Hepatocyte (in vitro differentiated cells): ENCODE measurements at regions not wholly inside any gene's neighbourhood (a gene's known extent, or its start where the extent isn't known, plus 50 kb on each side); places are given as distances from the start of the nearest gene placed in this dataset.
"Not testable (repeated sequence)": the region's sequence is repeated elsewhere in the genome, so short reads cannot be mapped to it uniquely, and the experiment has no call there.

Experiments used
- DNase-seq: peaks from one replicate; pipeline ENCODE4 v3.0.0-alpha.2; 2016; ENCODE audit warnings: low spot score
- H2AFZ ChIP-seq: fragments of 200-600 bp; sonication (generic); 2 replicates; pipeline ENCODE4 v1.6.0; 2016; ENCODE audit warnings: antibody characterized with exemption, mild to moderate bottlenecking
- H3K27ac ChIP-seq: fragments of 200-600 bp; sonication (generic); 2 replicates; pipeline ENCODE4 v1.5.1; 2016; ENCODE audit warnings: mild to moderate bottlenecking
- H3K27me3 ChIP-seq: fragments of 200-600 bp; sonication (generic); 2 replicates; pipeline ENCODE4 v1.6.1; 2016
- H3K36me3 ChIP-seq: fragments of 200-600 bp; sonication (generic); replicated peaks from 2 replicates; pipeline ENCODE4 v1.5.1; 2016; ENCODE audit warnings: low read depth; ENCODE audit not compliant: insufficient read depth
- H3K4me1 ChIP-seq: fragments of 200-600 bp; sonication (generic); 2 replicates; pipeline ENCODE4 v1.5.1; 2016; ENCODE audit warnings: mild to moderate bottlenecking, moderate library complexity; ENCODE audit not compliant: insufficient read depth
- H3K4me2 ChIP-seq: fragments of 200-600 bp; sonication (generic); 2 replicates; pipeline ENCODE4 v1.6.0; 2016
- H3K4me3 ChIP-seq: fragments of 200-600 bp; sonication (generic); 2 replicates; pipeline ENCODE4 v1.5.1; 2016; ENCODE audit warnings: mild to moderate bottlenecking
- H3K79me2 ChIP-seq: fragments of 200-600 bp; sonication (generic); 2 replicates; pipeline ENCODE4 v1.6.0; 2017; ENCODE audit warnings: mild to moderate bottlenecking
- H3K9me2 ChIP-seq: fragments of 200-600 bp; sonication (generic); replicated peaks from 2 replicates; pipeline ENCODE4 v1.6.0; 2017; ENCODE audit warnings: mild to moderate bottlenecking; ENCODE audit not compliant: insufficient read depth
- H3K9me3 ChIP-seq: fragments of 200-600 bp; sonication (generic); 2 replicates; pipeline ENCODE4 v1.5.1; 2016; ENCODE audit warnings: low read depth, mild to moderate bottlenecking
- H4K20me1 ChIP-seq: fragments of 200-600 bp; sonication (generic); 2 replicates; pipeline ENCODE4 v1.6.0; 2016; ENCODE audit warnings: mild to moderate bottlenecking; ENCODE audit not compliant: insufficient read depth, poor library complexity, severe bottlenecking
- EZH2 ChIP-seq: fragments of 200-600 bp; sonication (generic); IDR thresholded peaks from 2 replicates; pipeline ENCODE4 v1.6.1; 2016; ENCODE audit warnings: antibody characterized with exemption, mild to moderate bottlenecking, borderline replicate concordance
- EZH2phosphoT487 ChIP-seq: fragments of 200-600 bp; sonication (generic); IDR thresholded peaks from one replicate; pipeline ENCODE4 v1.6.1; 2018; ENCODE audit warnings: antibody characterized with exemption, mild to moderate bottlenecking, low read depth, moderate library complexity; ENCODE audit not compliant: unreplicated experiment, severe bottlenecking
- WGBS: methylation state at CpG from one replicate; pipeline ENCODE4 v1.1.6; 2016; ENCODE audit warnings: low lambda C conversion rate; ENCODE audit errors: missing lambda C conversion rate; 5-methylcytosine and 5-hydroxymethylcytosine counted together
- TF ChIP-seq, protein P1 (sequence below): fragments of 200-600 bp; sonication (generic); IDR thresholded peaks from 2 replicates; pipeline ENCODE4 v1.5.1; 2016; ENCODE audit warnings: antibody characterized with exemption, mild to moderate bottlenecking; ENCODE audit not compliant: poor library complexity

DNA sequence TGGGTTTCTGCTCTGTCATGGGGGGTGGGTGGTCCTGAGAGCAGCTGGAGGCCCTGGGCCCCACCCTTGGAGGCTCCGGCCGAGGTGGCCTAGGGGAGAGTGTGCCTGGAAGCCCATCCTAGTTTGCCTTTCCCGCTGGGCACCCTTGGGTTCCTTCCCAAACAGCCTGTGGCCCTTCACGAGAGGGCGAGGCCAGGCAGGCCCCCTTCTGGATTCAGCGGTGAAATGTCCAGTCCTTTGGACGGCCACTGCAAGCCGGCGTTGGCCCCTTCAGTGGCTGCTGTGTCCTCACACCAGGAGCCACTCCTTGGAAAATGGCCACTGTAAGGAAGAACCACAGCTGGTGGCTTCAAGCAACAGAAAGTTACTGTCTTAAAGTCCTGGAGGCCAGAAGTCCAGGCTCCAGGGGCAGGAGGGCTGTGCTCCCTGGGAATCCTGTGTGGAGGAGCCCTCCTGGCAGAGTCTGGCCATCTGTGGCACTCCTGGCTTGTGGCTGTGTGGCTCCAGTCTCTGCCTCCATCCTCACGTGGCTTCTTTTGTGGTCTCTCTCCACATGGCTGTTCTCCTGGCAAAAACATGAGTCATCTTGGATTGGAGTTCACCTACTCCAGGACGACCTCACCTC is 854.1 kb downstream of the TBC1D22A start:
- Histone ChIP-seq H3K27ac (no peak overlapping the region), H3K9me2 (no peaks in the 10 kb centered on the region), H2AFZ (no peak overlapping the region), H3K36me3 (no peaks in the 10 kb centered on the region), H3K27me3 (no peaks in the 10 kb centered on the region), H4K20me1 (no peaks in the 10 kb centered on the region), H3K9me3 (no peaks in the 10 kb centered on the region), H3K4me2 (no peak overlapping the region), H3K4me3 (no peak overlapping the region), H3K4me1 (no peaks in the 10 kb centered on the region), H3K79me2 (no peaks in the 10 kb centered on the region)
- TF ChIP-seq EZH2 (no peak), EZH2phosphoT487 (no peak)
- TF ChIP-seq, protein P1, sequence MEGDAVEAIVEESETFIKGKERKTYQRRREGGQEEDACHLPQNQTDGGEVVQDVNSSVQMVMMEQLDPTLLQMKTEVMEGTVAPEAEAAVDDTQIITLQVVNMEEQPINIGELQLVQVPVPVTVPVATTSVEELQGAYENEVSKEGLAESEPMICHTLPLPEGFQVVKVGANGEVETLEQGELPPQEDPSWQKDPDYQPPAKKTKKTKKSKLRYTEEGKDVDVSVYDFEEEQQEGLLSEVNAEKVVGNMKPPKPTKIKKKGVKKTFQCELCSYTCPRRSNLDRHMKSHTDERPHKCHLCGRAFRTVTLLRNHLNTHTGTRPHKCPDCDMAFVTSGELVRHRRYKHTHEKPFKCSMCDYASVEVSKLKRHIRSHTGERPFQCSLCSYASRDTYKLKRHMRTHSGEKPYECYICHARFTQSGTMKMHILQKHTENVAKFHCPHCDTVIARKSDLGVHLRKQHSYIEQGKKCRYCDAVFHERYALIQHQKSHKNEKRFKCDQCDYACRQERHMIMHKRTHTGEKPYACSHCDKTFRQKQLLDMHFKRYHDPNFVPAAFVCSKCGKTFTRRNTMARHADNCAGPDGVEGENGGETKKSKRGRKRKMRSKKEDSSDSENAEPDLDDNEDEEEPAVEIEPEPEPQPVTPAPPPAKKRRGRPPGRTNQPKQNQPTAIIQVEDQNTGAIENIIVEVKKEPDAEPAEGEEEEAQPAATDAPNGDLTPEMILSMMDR: no peak
- 91% methylated on average over 11 of the region's 11 CpGs for WGBS
- no peak for DNase-seq

DNA sequence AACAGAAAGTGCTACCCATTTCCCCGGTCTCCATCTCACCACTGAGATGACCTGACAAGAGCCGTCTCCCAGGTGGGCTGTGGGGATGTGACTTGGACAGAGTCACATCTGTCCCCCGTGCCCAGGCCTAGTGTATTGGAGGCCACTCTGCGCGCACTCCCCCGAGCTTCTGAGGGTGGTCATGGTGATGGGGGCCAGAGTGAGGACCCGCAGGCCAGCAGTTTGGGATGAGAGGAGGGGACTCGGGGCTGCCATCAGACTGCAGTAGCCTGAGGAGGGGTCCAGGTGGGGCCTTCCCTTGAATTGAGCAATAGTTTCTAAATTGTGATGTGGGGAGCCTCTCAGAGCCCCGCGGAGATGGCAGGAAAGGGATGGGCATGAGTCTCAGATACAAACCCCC is 852.6 kb downstream of the TBC1D22A start:
- Histone ChIP-seq H3K9me3 (no peaks in the 10 kb centered on the region), H3K4me2 (no peak overlapping the region), H3K79me2 (no peaks in the 10 kb centered on the region), H3K27me3 (no peaks in the 10 kb centered on the region), H4K20me1 (no peaks in the 10 kb centered on the region), H2AFZ (no peak overlapping the region), H3K4me1 (no peaks in the 10 kb centered on the region), H3K9me2 (no peaks in the 10 kb centered on the region), H3K4me3 (no peak overlapping the region), H3K36me3 (no peaks in the 10 kb centered on the region), H3K27ac (no peak overlapping the region)
- DNase-seq: no peak
- WGBS: 80% methylated on average over 10 of the region's 10 CpGs
- no peak for TF ChIP-seq EZH2phosphoT487

- Histone ChIP-seq H3K4me2 (no peak overlapping the region), H3K27me3 (no peaks in the 10 kb centered on the region), H3K4me1 (no peaks in the 10 kb centered on the region), H3K27ac (no peak overlapping the region), H2AFZ (no peak overlapping the region), H3K4me3 (no peak overlapping the region), H4K20me1 (no peaks in the 10 kb centered on the region), H3K9me3 (no peaks in the 10 kb centered on the region), H3K79me2 (no peaks in the 10 kb centered on the region), H3K9me2 (no peaks in the 10 kb centered on the region), H3K36me3 (no peaks in the 10 kb centered on the region)
- TF ChIP-seq EZH2 (no peak), EZH2phosphoT487 (no peak)
- TF ChIP-seq, protein P1: no peak
- DNase-seq: no peak
- 87% methylated on average over 13 of the region's 13 CpGs for WGBS
These were observed 851.3 kb downstream of the TBC1D22A start for GRCh38 chr22:47613606-47614350.

DNA sequence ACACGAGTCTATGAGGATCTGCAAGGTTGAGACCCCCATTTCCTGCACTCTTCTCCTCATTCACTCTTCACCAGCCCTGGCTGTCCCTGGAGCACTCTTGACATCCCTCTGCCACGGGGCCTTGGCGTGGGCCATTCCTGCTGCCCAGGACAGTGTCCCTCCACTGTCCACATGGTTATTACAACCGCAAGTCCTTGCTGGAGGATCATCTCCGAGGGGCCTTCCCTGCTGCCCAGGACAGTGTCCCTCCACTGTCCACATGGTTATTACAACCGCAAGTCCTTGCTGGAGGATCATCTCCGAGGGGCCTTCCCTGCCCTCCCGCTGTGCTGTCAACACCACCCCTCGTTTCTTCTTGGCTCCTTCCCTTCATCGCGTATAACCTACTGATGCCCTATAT is 850.7 kb downstream of the TBC1D22A start:
- not testable (repeated sequence) for H4K20me1 ChIP-seq, H3K9me3 ChIP-seq, H3K27ac ChIP-seq, H2AFZ ChIP-seq, H3K27me3 ChIP-seq, H3K4me1 ChIP-seq, H3K79me2 ChIP-seq, H3K36me3 ChIP-seq, H3K4me3 ChIP-seq, H3K9me2 ChIP-seq, DNase-seq, H3K4me2 ChIP-seq
- WGBS: 65% methylated on average over 11 of the region's 11 CpGs
